AG08396 (cell line): ENCODE measurements at regions not wholly inside any gene's neighbourhood (a gene's known extent, or its start where the extent isn't known, plus 50 kb on each side); places are given as distances from the start of the nearest gene placed in this dataset.

Experiments
- DNase-seq: peaks from one replicate; pipeline ENCODE4 v3.0.0; 2012; ENCODE audit warnings: low spot score, mixed read lengths

- no peak for DNase-seq
Measured at GRCh38 chr5:167861928-167862426, 429.5 kb upstream of the WWC1 start.

GRCh38 chr5:167863883-167864282, 427.6 kb upstream of the WWC1 start:
- DNase-seq = no peak

GRCh38 chr5:167864801-167865200, 426.6 kb upstream of the WWC1 start:
- no peak for DNase-seq

GRCh38 chr5:167866797-167867196, 424.6 kb upstream of the WWC1 start:
- DNase-seq = no peak

GRCh38 chr5:167867281-167867680, 424.2 kb upstream of the WWC1 start:
- no peak for DNase-seq

GRCh38 chr5:167869125-167869524, 422.3 kb upstream of the WWC1 start:
- no peak for DNase-seq

- no peak for DNase-seq
Measured at GRCh38 chr5:167870055-167870454, 421.4 kb upstream of the WWC1 start.

GRCh38 chr5:167871091-167871490, 420.4 kb upstream of the WWC1 start:
- no peak for DNase-seq

- no peak for DNase-seq
Measured at GRCh38 chr5:167872791-167873190, 418.7 kb upstream of the WWC1 start.

GRCh38 chr5:167877114-167877722, 414.2 kb upstream of the WWC1 start:
- no peak for DNase-seq

GRCh38 chr5:167877924-167878323, 413.5 kb upstream of the WWC1 start:
- no peak for DNase-seq

- no peak for DNase-seq
Measured at GRCh38 chr5:167880420-167880819, 411.0 kb upstream of the WWC1 start.

GRCh38 chr5:167881041-167881440, 410.4 kb upstream of the WWC1 start:
- DNase-seq = no peak

GRCh38 chr5:167886196-167886595, 405.2 kb upstream of the WWC1 start:
- no peak for DNase-seq

- DNase-seq = no peak
Measured at GRCh38 chr5:167888393-167888792, 403.1 kb upstream of the WWC1 start.

- no peak for DNase-seq
Measured at GRCh38 chr5:167889276-167889675, 402.2 kb upstream of the WWC1 start.

GRCh38 chr5:167892352-167893115, 398.9 kb upstream of the WWC1 start:
- DNase-seq = no peak

- no peak for DNase-seq
Measured at GRCh38 chr5:167893271-167893670, 398.2 kb upstream of the WWC1 start.

GRCh38 chr5:167894631-167895472, 396.6 kb upstream of the WWC1 start:
- DNase-seq = no peak

GRCh38 chr5:167895899-167896659, 395.4 kb upstream of the WWC1 start:
- DNase-seq = no peak

GRCh38 chr5:167896814-167897213, 394.6 kb upstream of the WWC1 start:
- DNase-seq = no peak

GRCh38 chr5:167897371-167897770, 394.1 kb upstream of the WWC1 start:
- DNase-seq = no peak
